HCT116 (cell line): ENCODE measurements at regions not wholly inside any gene's neighbourhood (a gene's known extent, or its start where the extent isn't known, plus 50 kb on each side); places are given as distances from the start of the nearest gene placed in this dataset.

Experiments
- ATAC-seq: fragments of 200-7000 bp; cut with Tn5 transposase; 2 replicates; pipeline ENCODE4 v1.9.1; 2020; ENCODE audit warnings: mild to moderate bottlenecking, moderate library complexity
- BruUV-seq: library from RNA; stranded (reverse); fragments of 400-500 nt; replicated peaks from 2 replicates; lab custom pipeline; 2021; lab: Mats Ljungman, UMichigan
- CTCF ChIA-PET: fragments of 300-600 bp; sonication (Branson Sonifier 250); formaldehyde crosslinking; loops from one replicate; lab custom pipeline; 2021; ENCODE audit warnings: antibody characterized with exemption; lab: Charles Lee
- POLR2A ChIA-PET: fragments of 300-600, 350-600 bp; sonication (Branson Sonifier 250); formaldehyde crosslinking; loops from one replicate; lab custom pipeline; 2021; ENCODE audit warnings: antibody characterized with exemption; lab: Charles Lee
- RAD21 ChIA-PET, 2 experiments: fragments of 300-600 bp; sonication (Branson Sonifier 250); formaldehyde crosslinking; loops; one replicate each; lab custom pipeline; 2023; ENCODE audit warnings: low total read pairs in 2 of 2; ENCODE audit not compliant: uncharacterized antibody in 2 of 2, unreplicated experiment in 2 of 2, low non-redundant PET in 1 of 2; lab: Charles Lee
- DNase-seq: peaks from one replicate; pipeline ENCODE4 v3.0.0-alpha.2; 2010; ENCODE audit warnings: low read depth, low spot score
- H2AFZ ChIP-seq: fragments of 200-600 bp; shearing (Covaris generic), sonication (generic); 2 replicates; pipeline ENCODE4 v1.6.1; 2017; ENCODE audit warnings: low read depth, mixed run types, mixed read lengths, antibody characterized with exemption, low read length; ENCODE audit not compliant: poor library complexity, severe bottlenecking
- H3K27ac ChIP-seq: 2 replicates; pipeline ENCODE4 v1.5.1; 2012; ENCODE audit warnings: low read depth, low read length
- H3K27me3 ChIP-seq: fragments of 200-600 bp; sonication (generic); 2 replicates; pipeline ENCODE4 v1.6.1; 2016; ENCODE audit warnings: mixed run types, low read length, mixed read lengths; ENCODE audit not compliant: insufficient read depth
- H3K36me3 ChIP-seq, 2 experiments: fragments of 200-500 bp in 1 of 2; fragments of 200-600 bp in 1 of 2; sonication (Bioruptor generic) in 1 of 2; sonication (generic) in 1 of 2; 2 replicates each; pipeline versions ENCODE4 v1.5.1 to v1.6.1; 2014 to 2016; ENCODE audit warnings: low read length in 2 of 2, inconsistent platforms in 1 of 2, mixed read lengths in 1 of 2, mixed run types in 1 of 2; ENCODE audit not compliant: insufficient read depth in 2 of 2, control insufficient read depth in 1 of 2
- H3K4me1 ChIP-seq, 2 experiments: fragments of 200-600 bp in 1 of 2; sonication (generic) in 1 of 2; 2 replicates each; pipeline versions ENCODE4 v1.5.1 to v1.6.1; 2012 to 2017; ENCODE audit warnings: low read length in 2 of 2, inconsistent platforms in 1 of 2, mild to moderate bottlenecking in 1 of 2, mixed read lengths in 1 of 2, mixed run types in 1 of 2, moderate library complexity in 1 of 2; ENCODE audit not compliant: insufficient read depth in 2 of 2, control insufficient read depth in 1 of 2
- H3K4me2 ChIP-seq: fragments of 200-600 bp; sonication (generic); 2 replicates; pipeline ENCODE4 v1.6.1; 2017; ENCODE audit warnings: mixed run types, low read length, mixed read lengths
- H3K4me3 ChIP-seq, 2 experiments: fragments of 200-600 bp in 1 of 2; sonication (generic) in 1 of 2; replicated peaks in 1 of 2; 2 replicates each; pipeline ENCODE4 v1.5.1; 2011 to 2016; ENCODE audit warnings: low read length in 2 of 2, control low read depth in 1 of 2, low read depth in 1 of 2, mild to moderate bottlenecking in 1 of 2, mixed read lengths in 1 of 2, mixed run types in 1 of 2
- H3K79me2 ChIP-seq: fragments of 200-600 bp; sonication (generic); 2 replicates; pipeline ENCODE4 v1.6.1; 2017; ENCODE audit warnings: mild to moderate bottlenecking, mixed run types, low read length, moderate library complexity, mixed read lengths; ENCODE audit not compliant: insufficient read depth
- H3K9ac ChIP-seq: fragments of 200-600 bp; sonication (generic); 2 replicates; pipeline ENCODE4 v1.6.1; 2016; ENCODE audit warnings: low read length, mixed read lengths
- H3K9me2 ChIP-seq: fragments of 200-600 bp; sonication (generic), shearing (Covaris generic); 2 replicates; pipeline ENCODE4 v1.6.1; 2017; ENCODE audit warnings: mixed run types, mild to moderate bottlenecking, moderate library complexity; ENCODE audit not compliant: insufficient read depth
- H3K9me3 ChIP-seq, 2 experiments: fragments of 200-500 bp in 1 of 2; fragments of 200-600 bp in 1 of 2; sonication (Bioruptor generic) in 1 of 2; sonication (generic) in 1 of 2; 2 replicates each; pipeline ENCODE4 v1.6.1; 2014 to 2017; ENCODE audit warnings: low read length in 2 of 2, mixed read lengths in 2 of 2, inconsistent platforms in 1 of 2, low read depth in 1 of 2, mild to moderate bottlenecking in 1 of 2, mixed run types in 1 of 2, moderate library complexity in 1 of 2; ENCODE audit not compliant: control insufficient read depth in 1 of 2, insufficient read depth in 1 of 2
- H4K20me1 ChIP-seq: fragments of 200-600 bp; sonication (generic), shearing (Covaris generic); 2 replicates; pipeline ENCODE4 v1.6.1; 2017; ENCODE audit warnings: mixed run types, mild to moderate bottlenecking, moderate library complexity; ENCODE audit not compliant: insufficient read depth
- ATF3 ChIP-seq: IDR thresholded peaks from 2 replicates; pipeline ENCODE4 v1.6.1; 2012
- CBX3 ChIP-seq: IDR thresholded peaks from 2 replicates; pipeline ENCODE4 v1.6.1; 2012; ENCODE audit warnings: low read depth
- CTCF ChIP-seq, 3 experiments: fragments of 200-600 bp in 1 of 3; sonication (generic) in 1 of 3; IDR thresholded peaks in 2 of 3; conservative IDR thresholded peaks in 1 of 3; 2 replicates each; pipeline ENCODE4 v1.5.1; 2012 to 2017; ENCODE audit warnings: low read depth in 2 of 3, low read length in 2 of 3, antibody characterized with exemption in 1 of 3, borderline replicate concordance in 1 of 3, control low read depth in 1 of 3, mild to moderate bottlenecking in 1 of 3, mixed read lengths in 1 of 3, mixed run types in 1 of 3, moderate library complexity in 1 of 3; ENCODE audit not compliant: insufficient read depth in 1 of 3
- EGR1 ChIP-seq: IDR thresholded peaks from 2 replicates; pipeline ENCODE4 v1.6.1; 2012; ENCODE audit warnings: low read depth
- EZH2 ChIP-seq: fragments of 200-600 bp; sonication (generic); IDR thresholded peaks from 2 replicates; pipeline ENCODE4 v1.6.1; 2017; ENCODE audit warnings: antibody characterized with exemption, mixed run types
- POLR2A ChIP-seq: IDR thresholded peaks from 2 replicates; pipeline ENCODE4 v1.7.0; 2011; ENCODE audit warnings: borderline replicate concordance; ENCODE audit not compliant: insufficient read depth, insufficient read length; ENCODE audit errors: extremely low read depth
- SIN3A ChIP-seq: IDR thresholded peaks from 2 replicates; pipeline ENCODE4 v1.6.1; 2012; ENCODE audit warnings: low read depth
- ZBTB33 ChIP-seq: IDR thresholded peaks from 2 replicates; pipeline ENCODE4 v1.6.1; 2011; ENCODE audit warnings: mild to moderate bottlenecking, low read length, moderate library complexity; ENCODE audit not compliant: insufficient replicate concordance; ENCODE audit errors: extremely low read depth
- intact Hi-C: fragments of 100-400 bp; cut with micrococcal nuclease; formaldehyde crosslinking; loops from 2 replicates; pipeline ENCODE4 v1.10.0; 2022

- no peaks in the 10 kb centered on the region for H3K36me3 ChIP-seq
- ChIA-PET CTCF (no interaction called here), POLR2A (no interaction called here), RAD21 (no interaction called here)
- no peaks in the 10 kb centered on the region for H3K27me3 ChIP-seq
- H2AFZ ChIP-seq: no peak overlapping the region
- no peak overlapping the region for H3K27ac ChIP-seq
- DNase-seq: no peak
- H3K4me2 ChIP-seq: no peak overlapping the region
- no peaks in the 10 kb centered on the region for H3K4me1 ChIP-seq
- no peaks in the 10 kb centered on the region for H3K79me2 ChIP-seq
- no TSS peak for BruUV-seq
- no peak for ATAC-seq
- intact Hi-C loops: no loop called here
- no peak overlapping the region for H3K9ac ChIP-seq
- H3K9me3 ChIP-seq: no peaks in the 10 kb centered on the region; a peak in 1 of 4 replicates
- TF ChIP-seq CBX3 (no peak), EGR1 (no peak), POLR2A (no peak), SIN3A (no peak), ZBTB33 (no peak)
- H3K4me3 ChIP-seq: no peak overlapping the region
- H3K9me2 ChIP-seq: no peaks in the 10 kb centered on the region
- H4K20me1 ChIP-seq: no peaks in the 10 kb centered on the region
These were observed 143.8 kb downstream of the C16orf95 start for GRCh38 chr16:87173294-87173893.

- Histone ChIP-seq H3K36me3 (no peaks in the 10 kb centered on the region), H3K4me1 (peaks cover 0 to 4% of the 10 kb centered on the region in 2 experiments; a peak in 2 of 4 replicates), H3K79me2 (no peaks in the 10 kb centered on the region), H3K4me2 (no peak overlapping the region), H3K9me3 (no peaks in the 10 kb centered on the region; a peak in 1 of 4 replicates), H2AFZ (no peak overlapping the region), H4K20me1 (no peaks in the 10 kb centered on the region), H3K9ac (no peak overlapping the region), H3K27me3 (no peaks in the 10 kb centered on the region), H3K9me2 (no peaks in the 10 kb centered on the region), H3K27ac (no peak overlapping the region), H3K4me3 (no peak overlapping the region)
- ChIA-PET CTCF (no interaction called here), POLR2A (no interaction called here), RAD21 (no interaction called here)
- DNase-seq (no peak), ATAC-seq (no peak)
- intact Hi-C loops: no loop called here
- no TSS peak for BruUV-seq
- TF ChIP-seq ATF3 (no peak), EZH2 (no peak), EGR1 (no peak), ZBTB33 (no peak), CTCF (IDR thresholded peaks at IDR 0.05 in 2 of 3, conservative IDR thresholded peaks at IDR 0.05 in 1 of 3; ENCODE audit: borderline replicate concordance in 1 of 3, insufficient read depth in 1 of 3, low read depth in 2 of 3, low read length in 2 of 3) (no peak)
These were observed 143.1 kb downstream of the C16orf95 start for GRCh38 chr16:87174061-87174460.
